Common myeloid progenitor, CD34-positive (primary cell): ENCODE measurements at regions not wholly inside any gene's neighbourhood (a gene's known extent, or its start where the extent isn't known, plus 50 kb on each side); places are given as distances from the start of the nearest gene placed in this dataset.

Experiments used
- CTCF ChIA-PET: fragments of 350-600 bp; sonication (Branson Sonifier 250); formaldehyde crosslinking; loops from one replicate; lab custom pipeline; 2021; ENCODE audit warnings: antibody characterized with exemption; lab: Charles Lee
- POLR2A ChIA-PET: fragments of 350-600 bp; sonication (Branson Sonifier 250); formaldehyde crosslinking; loops from one replicate; lab custom pipeline; 2021; ENCODE audit warnings: antibody characterized with exemption; lab: Charles Lee
- DNase-seq, 3 donors: peaks; one replicate each; pipeline versions ENCODE4 v3.0.0 to v3.0.0-alpha.2; 2013
- H3K27ac ChIP-seq, 2 experiments: 1 replicate in 1 of 2; 2 replicates in 1 of 2; pipeline ENCODE4 v1.7.0; 2013; ENCODE audit warnings: inconsistent platforms in 2 of 2, low read length in 2 of 2, mild to moderate bottlenecking in 2 of 2, low read depth in 1 of 2, moderate library complexity in 1 of 2; ENCODE audit not compliant: severe bottlenecking in 2 of 2, insufficient read depth in 1 of 2, poor library complexity in 1 of 2
- H3K27me3 ChIP-seq, 5 experiments: replicated peaks in 2 of 5; 1 replicate in 3 of 5; 2 replicates in 2 of 5; pipeline versions ENCODE4 v1.6.1 to v1.7.0; 2013; ENCODE audit warnings: low read length in 4 of 5, mild to moderate bottlenecking in 2 of 5, moderate library complexity in 2 of 5, inconsistent platforms in 1 of 5; ENCODE audit not compliant: insufficient read depth in 5 of 5, control insufficient read depth in 4 of 5
- H3K36me3 ChIP-seq, 4 experiments: 1 replicate in 2 of 4; 2 replicates in 2 of 4; pipeline versions ENCODE4 v1.6.1 to v1.7.0; 2013; ENCODE audit warnings: low read length in 3 of 4, control low read depth in 1 of 4, mild to moderate bottlenecking in 1 of 4; ENCODE audit not compliant: control insufficient read depth in 4 of 4, insufficient read depth in 4 of 4
- H3K4me1 ChIP-seq, 4 experiments: 1 replicate in 3 of 4; 2 replicates in 1 of 4; pipeline versions ENCODE4 v1.6.1 to v1.7.1; 2013; ENCODE audit warnings: low read length in 3 of 4, mild to moderate bottlenecking in 3 of 4, control low read depth in 1 of 4, inconsistent platforms in 1 of 4, moderate library complexity in 1 of 4; ENCODE audit not compliant: control insufficient read depth in 4 of 4, insufficient read depth in 4 of 4; ENCODE audit errors: control extremely low read depth in 1 of 4
- H3K4me3 ChIP-seq, 7 experiments: 1 replicate in 4 of 7; 2 replicates in 3 of 7; pipeline versions ENCODE4 v1.5.1 to v1.7.0; 2013; ENCODE audit warnings: mild to moderate bottlenecking in 7 of 7, low read length in 6 of 7, moderate library complexity in 6 of 7, inconsistent platforms in 2 of 7, low read depth in 2 of 7, control low read depth in 1 of 7; ENCODE audit not compliant: insufficient read depth in 4 of 7, control insufficient read depth in 1 of 7; ENCODE audit errors: extremely low read depth in 1 of 7
- H3K9me3 ChIP-seq, 5 experiments: 1 replicate in 4 of 5; 2 replicates in 1 of 5; pipeline versions ENCODE4 v1.6.1 to v1.7.1; 2013; ENCODE audit warnings: low read length in 4 of 5, mild to moderate bottlenecking in 2 of 5, inconsistent platforms in 1 of 5, low read depth in 1 of 5, moderate library complexity in 1 of 5; ENCODE audit not compliant: control insufficient read depth in 4 of 5, insufficient read depth in 2 of 5; ENCODE audit errors: control extremely low read depth in 1 of 5
- WGBS: methylation state at CpG from one replicate; pipeline ENCODE4 v1.1.5; 2013; ENCODE audit not compliant: insufficient coverage; 5-methylcytosine and 5-hydroxymethylcytosine counted together

GRCh38 chr14:100979079-100979478 is 75.6 kb upstream of the RTL1 start:
- POLR2A ChIA-PET, result no interaction called here
- no peak overlapping the region for H3K27ac ChIP-seq
- H3K4me1 ChIP-seq, result no peaks in the 10 kb centered on the region
- no CpG with 5 or more reads among the region's 3 CpGs for WGBS
- CTCF ChIA-PET, result no interaction called here
- no peak for DNase-seq
- H3K27me3 ChIP-seq, result no peaks in the 10 kb centered on the region
- H3K9me3 ChIP-seq, result no peaks in the 10 kb centered on the region
- no peak overlapping the region for H3K4me3 ChIP-seq
- H3K36me3 ChIP-seq, result no peaks in the 10 kb centered on the region

GRCh38 chr14:100979780-100980179 is 76.3 kb upstream of the RTL1 start:
- ChIA-PET CTCF (no interaction called here), POLR2A (no interaction called here)
- Histone ChIP-seq H3K4me3 (no peak overlapping the region), H3K4me1 (no peaks in the 10 kb centered on the region), H3K36me3 (no peaks in the 10 kb centered on the region), H3K27me3 (no peaks in the 10 kb centered on the region), H3K9me3 (no peaks in the 10 kb centered on the region), H3K27ac (no peak overlapping the region)
- no CpG with 5 or more reads among the region's 3 CpGs for WGBS
- DNase-seq, result no peak

- 95% methylated on average over 3 of the region's 3 CpGs for WGBS
- Histone ChIP-seq H3K27ac (no peak overlapping the region), H3K27me3 (no peaks in the 10 kb centered on the region), H3K4me3 (no peak overlapping the region), H3K36me3 (no peaks in the 10 kb centered on the region), H3K4me1 (no peaks in the 10 kb centered on the region), H3K9me3 (no peaks in the 10 kb centered on the region)
- DNase-seq, result no peak
- CTCF ChIA-PET, result no interaction called here
- POLR2A ChIA-PET, result no interaction called here
Measured at GRCh38 chr14:100980823-100981222, 77.3 kb upstream of the RTL1 start.

- H3K27ac ChIP-seq, result no peak overlapping the region
- H3K27me3 ChIP-seq, result no peaks in the 10 kb centered on the region
- no CpG with 5 or more reads among the region's 3 CpGs for WGBS
- no peaks in the 10 kb centered on the region for H3K36me3 ChIP-seq
- H3K9me3 ChIP-seq, result no peaks in the 10 kb centered on the region
- no peak for DNase-seq
- ChIA-PET CTCF (no interaction called here), POLR2A (no interaction called here)
- H3K4me3 ChIP-seq, result no peak overlapping the region
- H3K4me1 ChIP-seq, result no peaks in the 10 kb centered on the region
Measured at GRCh38 chr14:100981809-100982208, 78.3 kb upstream of the RTL1 start.

- H3K4me1 ChIP-seq, result no peaks in the 10 kb centered on the region
- ChIA-PET CTCF (no interaction called here), POLR2A (no interaction called here)
- no peak overlapping the region for H3K4me3 ChIP-seq
- H3K27ac ChIP-seq, result no peak overlapping the region
- no peak for DNase-seq
- H3K27me3 ChIP-seq, result no peaks in the 10 kb centered on the region
- H3K36me3 ChIP-seq, result no peaks in the 10 kb centered on the region
- 100% methylated on average over 2 of the region's 4 CpGs for WGBS
- H3K9me3 ChIP-seq, result no peaks in the 10 kb centered on the region
Measured at GRCh38 chr14:100982353-100982752, 78.8 kb upstream of the RTL1 start.

- H3K4me3 ChIP-seq, result no peak overlapping the region
- no peaks in the 10 kb centered on the region for H3K36me3 ChIP-seq
- no peaks in the 10 kb centered on the region for H3K9me3 ChIP-seq
- H3K27ac ChIP-seq, result no peak overlapping the region
- 98% methylated on average over 4 of the region's 6 CpGs for WGBS
- ChIA-PET POLR2A (no interaction called here), CTCF (no interaction called here)
- no peaks in the 10 kb centered on the region for H3K4me1 ChIP-seq
- H3K27me3 ChIP-seq, result no peaks in the 10 kb centered on the region
- DNase-seq, result no peak
Measured at GRCh38 chr14:100982762-100983161, 79.2 kb upstream of the RTL1 start.

- no peaks in the 10 kb centered on the region for H3K27me3 ChIP-seq
- ChIA-PET POLR2A (no interaction called here), CTCF (no interaction called here)
- no peak for DNase-seq
- no peak overlapping the region for H3K4me3 ChIP-seq
- no peaks in the 10 kb centered on the region for H3K4me1 ChIP-seq
- no peaks in the 10 kb centered on the region for H3K9me3 ChIP-seq
- H3K36me3 ChIP-seq, result no peaks in the 10 kb centered on the region
- WGBS, result no CpG with 5 or more reads among the region's 5 CpGs
- no peak overlapping the region for H3K27ac ChIP-seq
Measured at GRCh38 chr14:100983710-100984109, 80.2 kb upstream of the RTL1 start.
